H1 (cell line): ENCODE measurements at regions not wholly inside any gene's neighbourhood (a gene's known extent, or its start where the extent isn't known, plus 50 kb on each side); places are given as distances from the start of the nearest gene placed in this dataset.

ENCODE experiments used
- CTCF ChIA-PET: fragments of 300-600 bp; sonication (Branson Sonifier 250); formaldehyde crosslinking; loops from one replicate; lab custom pipeline; 2021; ENCODE audit not compliant: partially characterized antibody; lab: Charles Lee
- POLR2A ChIA-PET: fragments of 300-600 bp; sonication (Branson Sonifier 250); formaldehyde crosslinking; loops from one replicate; lab custom pipeline; 2021; ENCODE audit warnings: inconsistent platforms; ENCODE audit not compliant: partially characterized antibody; lab: Charles Lee
- DNase-seq, 2 experiments: peaks; one replicate each; pipeline versions ENCODE4 v3.0.0 to v3.0.0-alpha.2; 2010 to 2022; ENCODE audit warnings: low spot score in 2 of 2, low read depth in 1 of 2, mixed read lengths in 1 of 2
- FAIRE-seq: peaks from 2 replicates; lab custom pipeline; 2011; peaks lifted over from hg19 to GRCh38; lab: Jason Lieb, UNC
- H2AFZ ChIP-seq: 2 replicates; pipeline ENCODE4 v1.8.1; 2012; ENCODE audit warnings: low read length, inconsistent platforms
- H2AK5ac ChIP-seq: 2 replicates; pipeline ENCODE4 v1.6.1; 2013; ENCODE audit warnings: low read depth, low read length
- H2BK120ac ChIP-seq: replicated peaks from 2 replicates; pipeline ENCODE3; 2013; ENCODE audit warnings: low read depth, low read length, inconsistent platforms
- H2BK12ac ChIP-seq: 2 replicates; pipeline ENCODE4 v1.6.1; 2013; ENCODE audit warnings: low read depth, low read length
- H2BK15ac ChIP-seq: 2 replicates; pipeline ENCODE4 v1.6.1; 2013; ENCODE audit warnings: low read length
- H2BK20ac ChIP-seq: 2 replicates; pipeline ENCODE4 v1.6.1; 2013; ENCODE audit warnings: low read length
- H2BK5ac ChIP-seq: 2 replicates; pipeline ENCODE4 v1.6.1; 2013; ENCODE audit warnings: low read depth, low read length
- H3K14ac ChIP-seq: 2 replicates; pipeline ENCODE4 v1.6.1; 2013; ENCODE audit warnings: inconsistent platforms; ENCODE audit not compliant: insufficient read length
- H3K18ac ChIP-seq: 2 replicates; pipeline ENCODE4 v1.6.1; 2013; ENCODE audit warnings: low read length; ENCODE audit errors: extremely low read depth
- H3K23ac ChIP-seq: 2 replicates; pipeline ENCODE4 v1.6.1; 2013; ENCODE audit warnings: inconsistent platforms; ENCODE audit not compliant: insufficient read length
- H3K23me2 ChIP-seq: 2 replicates; pipeline ENCODE4 v1.6.1; 2013; ENCODE audit warnings: low read depth, low read length
- H3K27ac ChIP-seq: 2 replicates; pipeline ENCODE4 v1.6.1; 2011; ENCODE audit warnings: low read depth, low read length, inconsistent platforms
- H3K27me3 ChIP-seq, 4 experiments: replicated peaks in 1 of 4; 1 replicate in 1 of 4; 2 replicates in 3 of 4; pipeline versions ENCODE4 v1.6.1 to v1.8.1; 2011 to 2013; ENCODE audit warnings: low read length in 3 of 4, mild to moderate bottlenecking in 3 of 4, inconsistent platforms in 2 of 4, mixed read lengths in 2 of 4, moderate library complexity in 1 of 4; ENCODE audit not compliant: control insufficient read depth in 3 of 4, insufficient read depth in 3 of 4; ENCODE audit errors: extremely low read depth in 1 of 4
- H3K36me3 ChIP-seq, 4 experiments: 2 replicates each; pipeline versions ENCODE4 v1.6.1 to v1.8.1; 2011 to 2013; ENCODE audit warnings: mild to moderate bottlenecking in 4 of 4, low read length in 3 of 4, moderate library complexity in 2 of 4, control low read depth in 1 of 4, inconsistent platforms in 1 of 4; ENCODE audit not compliant: insufficient read depth in 4 of 4, control insufficient read depth in 2 of 4
- H3K4ac ChIP-seq: replicated peaks from 2 replicates; pipeline ENCODE3; 2013; ENCODE audit warnings: low read length, low read depth, mixed read lengths, inconsistent platforms; ENCODE audit not compliant: insufficient read length
- H3K4me1 ChIP-seq, 4 experiments: replicated peaks in 1 of 4; 1 replicate in 1 of 4; 2 replicates in 3 of 4; pipeline versions ENCODE4 v1.6.1 to v1.8.1; 2011 to 2013; ENCODE audit warnings: low read length in 3 of 4, inconsistent platforms in 2 of 4, mixed read lengths in 1 of 4; ENCODE audit not compliant: insufficient read depth in 4 of 4, control insufficient read depth in 3 of 4
- H3K4me2 ChIP-seq, 2 experiments: 2 replicates each; pipeline versions ENCODE4 v1.6.1 to v1.8.1; 2011 to 2013; ENCODE audit warnings: low read depth in 2 of 2, low read length in 2 of 2, control low read depth in 1 of 2, inconsistent platforms in 1 of 2, mild to moderate bottlenecking in 1 of 2; ENCODE audit not compliant: insufficient read depth in 1 of 2
- H3K4me3 ChIP-seq, 4 experiments: fragments of 200-600, 300-600 bp in 1 of 4; sonication (generic), shearing (Covaris generic), sonication (Bioruptor Twin) in 1 of 4; 2 replicates each; pipeline versions ENCODE4 v1.5.1 to v1.8.1; 2011 to 2016; ENCODE audit warnings: low read length in 4 of 4, low read depth in 3 of 4, control low read depth in 2 of 4, inconsistent platforms in 2 of 4, mild to moderate bottlenecking in 2 of 4, mixed read lengths in 1 of 4, moderate library complexity in 1 of 4; ENCODE audit not compliant: insufficient read depth in 2 of 4; ENCODE audit errors: extremely low read depth in 1 of 4
- H3K56ac ChIP-seq: replicated peaks from 2 replicates; pipeline ENCODE3; 2013; ENCODE audit warnings: low read depth, mild to moderate bottlenecking, mixed read lengths, low read length, inconsistent platforms; ENCODE audit not compliant: insufficient read length
- H3K79me1 ChIP-seq: 2 replicates; pipeline ENCODE4 v1.6.1; 2013; ENCODE audit warnings: low read depth, low read length, control low read depth
- H3K79me2 ChIP-seq, 2 experiments: 2 replicates each; pipeline versions ENCODE4 v1.6.1 to v1.8.1; 2012 to 2013; ENCODE audit warnings: low read length in 2 of 2, mild to moderate bottlenecking in 2 of 2, inconsistent platforms in 1 of 2; ENCODE audit not compliant: insufficient read depth in 2 of 2, control insufficient read depth in 1 of 2
- H3K9ac ChIP-seq, 4 experiments: replicated peaks in 1 of 4; 1 replicate in 1 of 4; 2 replicates in 3 of 4; pipeline versions ENCODE4 v1.6.1 to v1.8.1; 2011 to 2013; ENCODE audit warnings: low read depth in 3 of 4, low read length in 3 of 4, control low read depth in 2 of 4, mild to moderate bottlenecking in 2 of 4, moderate library complexity in 2 of 4, inconsistent platforms in 1 of 4; ENCODE audit errors: extremely low read depth in 1 of 4
- H3K9me3 ChIP-seq, 2 experiments: 2 replicates each; pipeline versions ENCODE4 v1.6.1 to v1.8.1; 2012 to 2013; ENCODE audit warnings: mild to moderate bottlenecking in 2 of 2, moderate library complexity in 2 of 2, control low read depth in 1 of 2, inconsistent platforms in 1 of 2, low read depth in 1 of 2, low read length in 1 of 2, mixed read lengths in 1 of 2; ENCODE audit not compliant: insufficient read depth in 2 of 2
- H4K20me1 ChIP-seq, 2 experiments: replicated peaks in 1 of 2; 2 replicates each; pipeline versions ENCODE3 to v1.8.1; 2011 to 2013; ENCODE audit warnings: inconsistent platforms in 2 of 2, low read length in 2 of 2, mild to moderate bottlenecking in 1 of 2; ENCODE audit not compliant: insufficient read depth in 2 of 2, control insufficient read depth in 1 of 2
- H4K5ac ChIP-seq: 2 replicates; pipeline ENCODE4 v1.6.1; 2013; ENCODE audit warnings: low read length, low read depth, mixed read lengths, inconsistent platforms; ENCODE audit not compliant: insufficient read length
- H4K8ac ChIP-seq: 2 replicates; pipeline ENCODE4 v1.8.0; 2013; ENCODE audit warnings: mild to moderate bottlenecking, moderate library complexity, low read length, inconsistent platforms; ENCODE audit not compliant: insufficient read depth; ENCODE audit errors: extremely low read depth
- H4K91ac ChIP-seq: replicated peaks from 2 replicates; pipeline ENCODE3; 2013; ENCODE audit warnings: low read length, mixed read lengths, inconsistent platforms; ENCODE audit not compliant: insufficient read length
- CBX8 ChIP-seq: fragments of 300-800, 300-1000 bp; sonication (generic); IDR thresholded peaks from 2 replicates; pipeline ENCODE4 v1.7.1; 2016; ENCODE audit warnings: low read depth, low read length, borderline replicate concordance
- SIRT6 ChIP-seq: IDR thresholded peaks from one replicate; pipeline ENCODE4 v1.7.1; 2012; ENCODE audit warnings: low read length, inconsistent platforms
- SP4 ChIP-seq: IDR thresholded peaks from 2 replicates; pipeline ENCODE4 v1.6.1; 2012; ENCODE audit warnings: low read length, inconsistent platforms
- SUZ12 ChIP-seq: fragments of 200-600 bp; sonication (generic); IDR thresholded peaks from 2 replicates; pipeline ENCODE4 v1.6.1; 2012; ENCODE audit warnings: mild to moderate bottlenecking, inconsistent platforms, low read length, moderate library complexity, mixed read lengths
- TF ChIP-seq, protein P1 (sequence below): IDR thresholded peaks from 2 replicates; pipeline ENCODE4 v1.6.1; 2011; ENCODE audit warnings: low read depth, mild to moderate bottlenecking, low read length; ENCODE audit not compliant: insufficient read depth
- TF ChIP-seq, protein P2 (sequence below): IDR thresholded peaks from 2 replicates; pipeline ENCODE4 v1.6.1; 2012; ENCODE audit warnings: low read length, inconsistent platforms

DNA sequence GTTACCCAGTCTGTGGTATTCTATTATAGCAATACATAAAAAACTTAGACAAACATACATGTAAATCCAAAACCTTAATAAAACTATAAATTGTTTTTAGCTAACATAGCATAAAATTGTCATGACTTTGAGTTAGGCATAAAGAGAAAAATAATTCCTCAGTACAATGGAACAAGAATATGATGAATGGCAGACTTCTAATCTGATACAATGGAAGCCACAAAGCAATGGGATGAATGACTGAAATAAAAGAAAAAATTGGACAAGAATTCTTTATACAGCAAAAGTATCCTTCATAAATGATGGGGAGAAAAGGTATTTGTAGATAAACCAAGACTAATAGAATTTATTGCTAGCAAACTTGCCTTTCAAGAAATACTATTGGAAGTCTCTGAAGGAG is 524.2 kb downstream of the GABRG2 start:
- Histone ChIP-seq H3K79me2 (no peaks in the 10 kb centered on the region), H4K20me1 (no peaks in the 10 kb centered on the region), H4K8ac (no peak overlapping the region), H2BK120ac (no peak overlapping the region), H3K4me2 (no peak overlapping the region), H3K27ac (no peak overlapping the region), H2BK15ac (no peak overlapping the region), H3K4me3 (no peak overlapping the region), H3K4me1 (no peaks in the 10 kb centered on the region), H3K79me1 (no peaks in the 10 kb centered on the region), H3K23me2 (no peaks in the 10 kb centered on the region), H4K91ac (no peak overlapping the region), H3K23ac (no peak overlapping the region), H3K27me3 (no peaks in the 10 kb centered on the region), H2AFZ (no peak overlapping the region), H3K9ac (no peak overlapping the region), H3K9me3 (peaks cover 7 to 17% of the 10 kb centered on the region in 2 experiments; a peak in 3 of 4 replicates), H2BK20ac (no peak overlapping the region), H3K18ac (no peak overlapping the region), H2BK5ac (no peak overlapping the region), H3K4ac (no peak overlapping the region), H2BK12ac (no peak overlapping the region), H3K56ac (no peak overlapping the region), H3K36me3 (peaks cover 0 to 2% (median 0%) of the 10 kb centered on the region in 4 experiments; a peak in 1 of 8 replicates), H4K5ac (no peak overlapping the region), H3K14ac (no peak overlapping the region), H2AK5ac (no peak overlapping the region)
- ChIA-PET POLR2A (no interaction called here), CTCF (interaction anchor here (0.7 kb wide), 1 partner anchor 756 kb away, joined by 3 read pairs; no protein-coding TSS in a partner anchor)
- FAIRE-seq (no peak), DNase-seq (no peak)
- TF ChIP-seq SIRT6: no peak
- no peak for TF ChIP-seq CBX8
- TF ChIP-seq, protein P1, sequence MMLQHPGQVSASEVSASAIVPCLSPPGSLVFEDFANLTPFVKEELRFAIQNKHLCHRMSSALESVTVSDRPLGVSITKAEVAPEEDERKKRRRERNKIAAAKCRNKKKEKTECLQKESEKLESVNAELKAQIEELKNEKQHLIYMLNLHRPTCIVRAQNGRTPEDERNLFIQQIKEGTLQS: no peak
- TF ChIP-seq, protein P2, sequence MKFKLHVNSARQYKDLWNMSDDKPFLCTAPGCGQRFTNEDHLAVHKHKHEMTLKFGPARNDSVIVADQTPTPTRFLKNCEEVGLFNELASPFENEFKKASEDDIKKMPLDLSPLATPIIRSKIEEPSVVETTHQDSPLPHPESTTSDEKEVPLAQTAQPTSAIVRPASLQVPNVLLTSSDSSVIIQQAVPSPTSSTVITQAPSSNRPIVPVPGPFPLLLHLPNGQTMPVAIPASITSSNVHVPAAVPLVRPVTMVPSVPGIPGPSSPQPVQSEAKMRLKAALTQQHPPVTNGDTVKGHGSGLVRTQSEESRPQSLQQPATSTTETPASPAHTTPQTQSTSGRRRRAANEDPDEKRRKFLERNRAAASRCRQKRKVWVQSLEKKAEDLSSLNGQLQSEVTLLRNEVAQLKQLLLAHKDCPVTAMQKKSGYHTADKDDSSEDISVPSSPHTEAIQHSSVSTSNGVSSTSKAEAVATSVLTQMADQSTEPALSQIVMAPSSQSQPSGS: no peak
- no peak for TF ChIP-seq SP4
- TF ChIP-seq SUZ12: no peak
